MCF 10A (cell line): ENCODE measurements at regions not wholly inside any gene's neighbourhood (a gene's known extent, or its start where the extent isn't known, plus 50 kb on each side); places are given as distances from the start of the nearest gene placed in this dataset.
"Not testable (repeated sequence)": the region's sequence is repeated elsewhere in the genome, so short reads cannot be mapped to it uniquely, and the experiment has no call there.

ENCODE experiments used
- BruUV-seq: library from RNA; stranded (reverse); fragments of 400-500 nt; replicated peaks from 2 replicates; lab custom pipeline; 2021; lab: Mats Ljungman, UMichigan
- CTCF ChIA-PET: fragments of 300-600 bp; sonication (Branson Sonifier 250); formaldehyde crosslinking; extraction: SDS; loops from one replicate; lab custom pipeline; 2021; ENCODE audit warnings: antibody characterized with exemption, inconsistent platforms; lab: Yijun Ruan, JAX
- POLR2A ChIA-PET: fragments of 300-600, 350-650 bp; sonication (Branson Sonifier 250); formaldehyde crosslinking; extraction: SDS; loops from one replicate; lab custom pipeline; 2020; ENCODE audit warnings: antibody characterized with exemption, inconsistent platforms; lab: Yijun Ruan, JAX
- DNase-seq: peaks from one replicate; pipeline ENCODE4 v3.0.0-alpha.2; 2018; ENCODE audit not compliant: unreplicated experiment
- H3K27ac Mint-ChIP-seq: one replicate; pipeline ENCODE4 v1.8.0; 2022; ENCODE audit warnings: mild to moderate bottlenecking, low read depth, mixed read lengths; ENCODE audit not compliant: unreplicated experiment
- H3K27me3 Mint-ChIP-seq: one replicate; pipeline ENCODE4 v1.8.0; 2022; ENCODE audit warnings: mixed read lengths; ENCODE audit not compliant: insufficient read depth, unreplicated experiment
- H3K36me3 Mint-ChIP-seq: one replicate; pipeline ENCODE4 v1.8.0; 2022; ENCODE audit warnings: mild to moderate bottlenecking, moderate library complexity, mixed read lengths; ENCODE audit not compliant: insufficient read depth, unreplicated experiment
- H3K4me1 Mint-ChIP-seq: one replicate; pipeline ENCODE4 v1.8.0; 2022; ENCODE audit warnings: mixed read lengths; ENCODE audit not compliant: insufficient read depth, unreplicated experiment
- H3K4me3 Mint-ChIP-seq: one replicate; pipeline ENCODE4 v1.8.0; 2022; ENCODE audit warnings: mild to moderate bottlenecking, moderate library complexity, mixed read lengths; ENCODE audit not compliant: unreplicated experiment
- H3K9me3 Mint-ChIP-seq: one replicate; pipeline ENCODE4 v1.8.0; 2022; ENCODE audit warnings: mixed read lengths; ENCODE audit not compliant: unreplicated experiment
- intact Hi-C: fragments of 100-400 bp; cut with micrococcal nuclease; formaldehyde crosslinking; loops from 2 replicates; pipeline ENCODE4 v1.14.1; 2022
- TF ChIP-seq, protein P1 (sequence below): fragments of 200-600 bp; IDR thresholded peaks from one replicate; pipeline ENCODE4 v1.8.0; 2022; ENCODE audit warnings: antibody characterized with exemption, mild to moderate bottlenecking; ENCODE audit not compliant: unreplicated experiment

DNA sequence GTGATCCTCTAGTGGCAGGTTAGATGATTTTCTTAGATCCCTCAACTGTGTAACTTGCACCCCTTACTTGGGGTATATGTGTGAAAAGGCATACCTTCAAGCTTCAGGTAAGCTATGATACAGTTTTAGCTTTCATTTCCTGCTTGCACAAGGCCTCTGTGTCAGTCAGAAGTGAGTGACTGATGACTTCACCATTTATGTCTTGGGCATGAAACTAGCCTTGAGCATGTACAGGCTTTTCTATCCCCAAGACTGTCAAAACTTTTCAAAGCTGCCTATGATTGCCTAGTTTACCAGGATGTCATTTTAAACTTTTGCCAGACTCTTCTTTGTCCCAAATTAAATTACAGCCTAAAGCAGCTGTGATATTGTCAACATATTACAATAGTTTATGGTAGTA is 286.1 kb upstream of the CNTN5 start:
- Mint-ChIP-seq H3K27ac (no peak overlapping the region), H3K4me1 (peaks cover 5% of the 10 kb centered on the region)
- BruUV-seq = no TSS peak

DNA sequence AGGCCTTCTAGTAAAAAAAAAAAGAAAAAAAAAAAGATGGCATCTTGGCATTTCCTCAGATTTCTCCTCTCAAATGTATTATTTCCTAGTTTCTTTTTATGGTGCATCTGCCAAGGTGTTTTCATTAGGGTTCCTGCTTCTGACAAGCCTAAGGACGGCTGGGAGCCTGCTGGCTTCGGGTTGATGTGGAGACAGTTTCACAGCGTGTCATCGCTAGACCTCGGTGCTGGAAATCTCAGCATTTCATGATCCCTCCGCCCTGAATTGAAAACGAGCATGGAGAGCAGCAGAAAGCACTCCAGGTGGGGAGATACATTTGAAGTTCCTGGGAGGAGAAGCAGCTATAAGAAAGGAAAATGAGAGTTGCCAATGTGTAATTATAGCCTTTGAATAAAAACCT is 283.9 kb upstream of the CNTN5 start:
- peaks cover 5% of the 10 kb centered on the region for H3K4me1 Mint-ChIP-seq
- no peaks in the 10 kb centered on the region for H3K27me3 Mint-ChIP-seq
- H3K27ac Mint-ChIP-seq = no peak overlapping the region

More for the DNA sequence above, 286.1 kb upstream of the CNTN5 start:
- no peaks in the 10 kb centered on the region for H3K27me3 Mint-ChIP-seq
- intact Hi-C loops = no loop called here
- H3K4me3 Mint-ChIP-seq = no peak overlapping the region
- POLR2A ChIA-PET = interaction anchor here (0.6 kb wide), 1 partner anchor 246 kb away, joined by 3 read pairs; no protein-coding TSS in a partner anchor
- H3K36me3 Mint-ChIP-seq = no peaks in the 10 kb centered on the region
- no peak for DNase-seq
- H3K9me3 Mint-ChIP-seq = no peaks in the 10 kb centered on the region
- TF ChIP-seq, protein P1, sequence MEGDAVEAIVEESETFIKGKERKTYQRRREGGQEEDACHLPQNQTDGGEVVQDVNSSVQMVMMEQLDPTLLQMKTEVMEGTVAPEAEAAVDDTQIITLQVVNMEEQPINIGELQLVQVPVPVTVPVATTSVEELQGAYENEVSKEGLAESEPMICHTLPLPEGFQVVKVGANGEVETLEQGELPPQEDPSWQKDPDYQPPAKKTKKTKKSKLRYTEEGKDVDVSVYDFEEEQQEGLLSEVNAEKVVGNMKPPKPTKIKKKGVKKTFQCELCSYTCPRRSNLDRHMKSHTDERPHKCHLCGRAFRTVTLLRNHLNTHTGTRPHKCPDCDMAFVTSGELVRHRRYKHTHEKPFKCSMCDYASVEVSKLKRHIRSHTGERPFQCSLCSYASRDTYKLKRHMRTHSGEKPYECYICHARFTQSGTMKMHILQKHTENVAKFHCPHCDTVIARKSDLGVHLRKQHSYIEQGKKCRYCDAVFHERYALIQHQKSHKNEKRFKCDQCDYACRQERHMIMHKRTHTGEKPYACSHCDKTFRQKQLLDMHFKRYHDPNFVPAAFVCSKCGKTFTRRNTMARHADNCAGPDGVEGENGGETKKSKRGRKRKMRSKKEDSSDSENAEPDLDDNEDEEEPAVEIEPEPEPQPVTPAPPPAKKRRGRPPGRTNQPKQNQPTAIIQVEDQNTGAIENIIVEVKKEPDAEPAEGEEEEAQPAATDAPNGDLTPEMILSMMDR = no peak
- CTCF ChIA-PET = interaction anchor here (0.6 kb wide), 1 partner anchor 1845 kb away, joined by 3 read pairs; no protein-coding TSS in a partner anchor

DNA sequence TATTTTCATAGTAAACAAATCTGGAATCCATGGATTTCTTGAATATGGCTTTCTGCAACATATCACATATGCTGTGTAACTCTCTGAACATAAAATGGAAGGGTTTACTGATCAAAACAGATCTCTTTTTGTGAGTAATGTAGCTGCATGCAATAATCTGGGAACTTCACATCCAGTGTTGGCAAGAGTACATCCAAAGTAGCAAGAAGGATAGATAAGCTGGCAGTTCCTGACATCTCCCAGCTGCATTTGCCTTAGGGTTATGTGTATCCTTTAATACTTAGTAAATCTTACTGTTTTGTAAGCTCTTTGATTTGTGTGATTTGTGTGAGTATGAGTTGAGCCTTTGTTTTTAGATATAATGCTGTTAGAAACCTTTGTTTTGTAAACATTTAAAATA is 280.4 kb upstream of the CNTN5 start:
- H3K4me1 Mint-ChIP-seq = no peaks in the 10 kb centered on the region
- no TSS peak for BruUV-seq
- CTCF ChIA-PET = no interaction called here
- no peak overlapping the region for H3K4me3 Mint-ChIP-seq
- H3K9me3 Mint-ChIP-seq = no peaks in the 10 kb centered on the region
- POLR2A ChIA-PET = no interaction called here
- no peak for DNase-seq
- no peaks in the 10 kb centered on the region for H3K36me3 Mint-ChIP-seq
- no peak overlapping the region for H3K27ac Mint-ChIP-seq
- TF ChIP-seq, protein P1 = no peak
- intact Hi-C loops = no loop called here
- no peaks in the 10 kb centered on the region for H3K27me3 Mint-ChIP-seq

More for the DNA sequence above, 283.9 kb upstream of the CNTN5 start:
- ChIA-PET CTCF (interaction anchor here (0.5 kb wide), 1 partner anchor 148 kb away, joined by 3 read pairs; no protein-coding TSS in a partner anchor), POLR2A (no interaction called here)
- Mint-ChIP-seq H3K9me3 (no peaks in the 10 kb centered on the region), H3K4me3 (no peak overlapping the region), H3K36me3 (no peaks in the 10 kb centered on the region)
- no TSS peak for BruUV-seq
- TF ChIP-seq, protein P1 = no peak
- intact Hi-C loops = no loop called here
- no peak for DNase-seq

DNA sequence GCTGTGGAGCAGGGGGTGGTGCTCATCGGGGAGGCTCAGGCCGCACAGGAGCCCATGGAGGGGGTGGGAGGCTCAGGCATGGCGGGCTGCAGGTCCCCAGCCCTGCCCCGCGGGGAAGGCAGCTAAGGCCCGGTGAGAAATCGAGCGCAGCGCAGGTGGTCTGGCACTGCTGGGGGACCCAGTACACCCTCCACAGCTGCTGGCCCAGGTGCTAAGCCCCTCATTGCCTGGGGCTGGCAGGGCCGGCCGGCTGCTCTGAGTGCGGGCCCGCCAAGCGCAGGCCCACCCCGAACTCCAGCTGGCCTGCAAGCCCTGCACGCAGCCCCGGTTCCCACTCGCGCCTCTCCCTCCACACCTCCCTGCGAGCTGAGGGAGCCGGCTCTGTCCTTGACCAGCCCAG is 257.3 kb upstream of the CNTN5 start:
- CTCF ChIA-PET = interaction anchor here (0.6 kb wide), 1 partner anchor 1682 kb away, joined by 3 read pairs; no protein-coding TSS in a partner anchor
- intact Hi-C loops = not testable (repeated sequence)

More for the DNA sequence above, 257.3 kb upstream of the CNTN5 start:
- H3K36me3 Mint-ChIP-seq, H3K4me3 Mint-ChIP-seq, H3K27me3 Mint-ChIP-seq, DNase-seq, BruUV-seq, H3K27ac Mint-ChIP-seq, H3K9me3 Mint-ChIP-seq, H3K4me1 Mint-ChIP-seq: not testable (repeated sequence)
- POLR2A ChIA-PET = interaction anchor here (0.7 kb wide), 1 partner anchor 1420 kb away, joined by 3 read pairs; no protein-coding TSS in a partner anchor
